22Rv1 (cell line): ENCODE measurements at regions not wholly inside any gene's neighbourhood (a gene's known extent, or its start where the extent isn't known, plus 50 kb on each side); places are given as distances from the start of the nearest gene placed in this dataset.

Source experiments
- ZFX ChIP-seq: fragments of 450-650 bp; IDR thresholded peaks from 2 replicates; pipeline ENCODE4 v1.6.1; 2017; ENCODE audit warnings: antibody characterized with exemption, borderline replicate concordance
- TF ChIP-seq, protein P1 (sequence below): fragments of 450-650 bp; IDR thresholded peaks from 2 replicates; pipeline ENCODE4 v1.5.1; 2017; ENCODE audit warnings: mild to moderate bottlenecking

DNA sequence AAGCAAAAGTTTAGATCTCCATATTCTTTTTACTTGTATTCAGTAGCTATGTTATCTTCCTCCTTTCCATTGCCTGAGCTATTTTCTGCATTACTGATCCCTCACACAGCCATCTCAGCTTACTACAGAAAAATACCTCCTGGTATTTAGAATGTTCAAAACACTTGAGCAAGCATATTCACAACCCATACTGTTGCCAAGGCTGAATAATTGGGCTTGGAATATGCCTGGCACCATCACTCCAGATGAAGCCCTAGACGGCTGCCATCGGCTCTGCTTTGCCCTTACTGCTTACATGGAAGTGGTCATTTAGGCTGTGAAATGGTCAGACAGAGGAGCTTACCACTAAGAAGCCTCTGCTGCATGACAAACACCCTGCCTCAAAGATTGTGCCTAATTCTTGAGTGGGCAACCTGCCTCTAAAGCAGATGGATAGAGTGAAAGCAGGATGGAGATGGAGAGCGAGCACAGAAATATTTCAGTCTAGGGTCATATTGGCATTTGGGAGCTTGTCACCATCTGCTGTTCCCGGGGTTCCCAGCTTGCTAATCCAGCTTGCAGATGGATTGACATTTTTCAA lies 92.5 kb upstream of the TAS2R1 start:
- TF ChIP-seq, protein P1, sequence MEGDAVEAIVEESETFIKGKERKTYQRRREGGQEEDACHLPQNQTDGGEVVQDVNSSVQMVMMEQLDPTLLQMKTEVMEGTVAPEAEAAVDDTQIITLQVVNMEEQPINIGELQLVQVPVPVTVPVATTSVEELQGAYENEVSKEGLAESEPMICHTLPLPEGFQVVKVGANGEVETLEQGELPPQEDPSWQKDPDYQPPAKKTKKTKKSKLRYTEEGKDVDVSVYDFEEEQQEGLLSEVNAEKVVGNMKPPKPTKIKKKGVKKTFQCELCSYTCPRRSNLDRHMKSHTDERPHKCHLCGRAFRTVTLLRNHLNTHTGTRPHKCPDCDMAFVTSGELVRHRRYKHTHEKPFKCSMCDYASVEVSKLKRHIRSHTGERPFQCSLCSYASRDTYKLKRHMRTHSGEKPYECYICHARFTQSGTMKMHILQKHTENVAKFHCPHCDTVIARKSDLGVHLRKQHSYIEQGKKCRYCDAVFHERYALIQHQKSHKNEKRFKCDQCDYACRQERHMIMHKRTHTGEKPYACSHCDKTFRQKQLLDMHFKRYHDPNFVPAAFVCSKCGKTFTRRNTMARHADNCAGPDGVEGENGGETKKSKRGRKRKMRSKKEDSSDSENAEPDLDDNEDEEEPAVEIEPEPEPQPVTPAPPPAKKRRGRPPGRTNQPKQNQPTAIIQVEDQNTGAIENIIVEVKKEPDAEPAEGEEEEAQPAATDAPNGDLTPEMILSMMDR: no peak
- no peak for TF ChIP-seq ZFX
